Fibroblast of the aortic adventitia (primary cell): ENCODE measurements at regions not wholly inside any gene's neighbourhood (a gene's known extent, or its start where the extent isn't known, plus 50 kb on each side); places are given as distances from the start of the nearest gene placed in this dataset.

Experiments used
- DNase-seq: peaks from one replicate; pipeline ENCODE4 v3.0.0-alpha.2; 2010; ENCODE audit warnings: low read depth
- H3K4me3 ChIP-seq: 2 replicates; pipeline ENCODE4 v1.5.1; 2011; ENCODE audit warnings: low read depth, mild to moderate bottlenecking, control low read depth, low read length, moderate library complexity
- CTCF ChIP-seq: IDR thresholded peaks from 2 replicates; pipeline ENCODE4 v1.5.1; 2011; ENCODE audit warnings: mild to moderate bottlenecking, low read length, control low read depth, inconsistent platforms; ENCODE audit not compliant: insufficient read depth

- TF ChIP-seq CTCF = no peak
- no peak overlapping the region for H3K4me3 ChIP-seq
- DNase-seq = no peak
These were observed 111.2 kb upstream of the KIAA1217 start for GRCh38 chr10:24097751-24098207.

GRCh38 chr10:24104895-24105294 is 104.0 kb upstream of the KIAA1217 start:
- H3K4me3 ChIP-seq = no peak overlapping the region
- TF ChIP-seq CTCF = no peak
- no peak for DNase-seq

GRCh38 chr10:24113901-24114300 is 95.0 kb upstream of the KIAA1217 start:
- no peak for TF ChIP-seq CTCF
- no peak for DNase-seq
- no peak overlapping the region for H3K4me3 ChIP-seq

- H3K4me3 ChIP-seq = no peak overlapping the region
- no peak for TF ChIP-seq CTCF
- no peak for DNase-seq
These were observed 94.4 kb upstream of the KIAA1217 start for GRCh38 chr10:24114556-24114955.

- DNase-seq = no peak
- H3K4me3 ChIP-seq = no peak overlapping the region
These were observed 93.5 kb upstream of the KIAA1217 start for GRCh38 chr10:24115403-24115802.

GRCh38 chr10:24118246-24118645 is 90.7 kb upstream of the KIAA1217 start:
- no peak for DNase-seq
- no peak for TF ChIP-seq CTCF
- no peak overlapping the region for H3K4me3 ChIP-seq

More at GRCh38 chr10:24115403-24115802, 93.5 kb upstream of the KIAA1217 start:
- TF ChIP-seq CTCF = no peak

GRCh38 chr10:24119896-24120295 is 89.0 kb upstream of the KIAA1217 start:
- no peak for DNase-seq
- no peak for TF ChIP-seq CTCF
- no peak overlapping the region for H3K4me3 ChIP-seq
